HG03521 (cell line): ENCODE measurements at regions not wholly inside any gene's neighbourhood (a gene's known extent, or its start where the extent isn't known, plus 50 kb on each side); places are given as distances from the start of the nearest gene placed in this dataset.

Source experiments
- ATAC-seq: cut with Tn5 transposase; IDR thresholded peaks from one replicate; pipeline ENCODE4 v1.9.1; 2021; ENCODE audit warnings: mild to moderate bottlenecking, moderate library complexity; ENCODE audit not compliant: unreplicated experiment

DNA sequence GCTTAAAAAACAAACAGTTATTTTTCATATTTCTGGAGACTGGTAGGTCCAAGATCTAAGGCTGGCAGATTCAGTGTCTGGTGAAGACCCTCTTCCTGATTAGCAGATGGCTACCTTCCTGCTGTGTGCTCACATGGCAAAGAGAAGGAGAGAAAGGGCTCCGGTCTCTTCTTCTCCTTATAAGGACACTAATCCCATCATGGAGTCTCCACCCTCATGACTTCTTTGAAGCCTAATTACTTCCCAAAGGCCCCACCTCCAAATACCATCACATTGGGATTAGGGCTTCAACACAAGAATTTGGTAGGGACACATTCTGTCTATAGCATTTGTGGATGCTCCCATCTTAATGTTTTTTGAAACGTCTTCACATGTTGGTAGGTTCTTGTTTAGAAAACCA lies 391.1 kb downstream of the TMEM161B start:
- no peak for ATAC-seq

DNA sequence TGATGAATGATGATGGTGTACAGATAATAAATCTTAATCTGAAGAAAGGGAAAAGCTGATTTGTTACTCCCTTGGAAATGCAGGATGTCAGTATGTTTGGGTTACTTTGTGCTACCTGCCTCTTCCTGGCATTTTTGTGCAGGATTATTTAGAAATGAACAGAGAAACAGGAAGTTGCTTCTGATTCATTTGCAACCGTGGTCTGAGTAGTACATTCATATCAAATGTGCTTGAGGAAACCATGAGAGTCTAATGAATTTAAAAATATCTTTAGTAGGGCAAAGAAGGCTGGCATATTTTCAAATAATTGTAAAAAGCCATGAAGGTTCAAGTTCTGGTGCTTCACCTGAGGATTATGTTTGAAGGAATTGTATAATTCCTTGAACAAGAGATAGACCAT lies 391.6 kb downstream of the TMEM161B start:
- no peak for ATAC-seq

DNA sequence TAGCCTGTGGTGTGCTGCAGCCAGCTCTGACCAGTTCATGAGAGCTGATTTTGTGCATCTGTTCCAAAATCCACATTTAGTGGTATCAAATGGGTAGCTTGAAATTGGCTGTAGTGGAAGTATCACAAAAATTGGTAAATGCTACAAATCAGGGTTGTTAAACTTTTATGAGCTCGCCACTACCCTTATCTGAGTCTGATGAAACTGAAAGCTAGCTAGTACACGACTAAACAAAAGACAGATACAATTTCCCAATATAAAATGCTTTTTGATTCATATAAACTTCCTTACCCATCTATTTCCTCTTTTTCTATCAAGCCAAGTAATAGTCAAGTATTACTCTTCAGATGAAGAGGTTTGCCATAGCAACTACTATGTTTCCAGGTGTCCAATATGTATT lies 392.0 kb downstream of the TMEM161B start:
- ATAC-seq: no peak

DNA sequence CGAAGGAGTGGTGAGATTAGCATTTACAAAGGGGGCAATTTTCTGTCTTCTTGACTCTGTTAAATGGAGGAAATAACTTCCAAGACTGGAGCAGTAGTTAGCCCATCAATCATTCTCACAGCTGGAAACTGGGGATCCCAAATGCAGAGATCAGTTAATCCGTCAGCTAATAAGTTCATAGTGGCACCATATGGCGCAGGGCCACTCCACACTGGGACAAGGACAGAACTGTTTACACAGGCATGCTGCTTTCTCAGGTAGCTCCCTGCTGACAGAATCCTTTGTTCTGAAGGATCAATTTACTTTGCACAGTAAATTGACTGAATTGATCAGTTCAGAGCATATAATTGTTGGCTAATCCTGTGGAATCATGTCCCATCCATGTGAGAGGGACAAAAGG lies 395.7 kb downstream of the TMEM161B start:
- ATAC-seq: no peak

DNA sequence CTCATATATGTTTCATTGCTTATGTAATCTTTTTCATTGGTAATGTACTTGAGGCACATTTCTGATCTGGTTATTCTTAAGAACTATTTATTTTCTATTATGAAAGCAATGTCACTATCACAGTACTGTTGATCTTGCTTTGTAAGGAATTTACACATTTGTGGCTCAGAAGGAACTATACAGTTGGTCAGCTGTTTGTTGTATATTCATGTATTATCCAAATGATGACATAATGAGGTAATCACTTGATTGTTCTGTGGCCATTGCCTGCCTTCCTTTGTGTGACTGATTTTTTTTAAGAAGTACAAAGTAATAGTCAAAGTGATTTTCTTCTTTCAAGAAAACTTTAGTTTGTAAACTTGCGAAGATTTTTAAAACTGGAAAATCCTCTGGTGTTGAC lies 399.9 kb downstream of the TMEM161B start:
- ATAC-seq: no peak

DNA sequence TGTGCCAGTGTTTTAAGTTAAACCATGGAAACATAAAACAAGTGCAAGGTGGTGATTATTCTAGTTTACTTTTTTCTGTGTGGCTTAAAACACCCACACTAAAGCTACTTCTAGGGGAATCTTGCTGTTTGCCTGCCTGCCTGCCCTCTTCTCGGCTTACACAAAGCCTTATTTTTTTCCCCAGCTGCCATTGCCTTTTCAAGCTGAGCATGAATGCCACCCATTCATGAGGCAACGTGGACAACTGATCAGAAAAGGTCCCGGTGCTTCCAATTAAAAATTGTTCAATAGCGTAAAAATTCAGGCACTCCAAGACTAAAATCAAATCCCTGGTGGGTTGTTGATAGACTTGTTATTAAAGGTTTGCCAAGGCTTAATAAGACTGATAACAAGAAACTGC lies 401.4 kb downstream of the TMEM161B start:
- ATAC-seq: no peak

DNA sequence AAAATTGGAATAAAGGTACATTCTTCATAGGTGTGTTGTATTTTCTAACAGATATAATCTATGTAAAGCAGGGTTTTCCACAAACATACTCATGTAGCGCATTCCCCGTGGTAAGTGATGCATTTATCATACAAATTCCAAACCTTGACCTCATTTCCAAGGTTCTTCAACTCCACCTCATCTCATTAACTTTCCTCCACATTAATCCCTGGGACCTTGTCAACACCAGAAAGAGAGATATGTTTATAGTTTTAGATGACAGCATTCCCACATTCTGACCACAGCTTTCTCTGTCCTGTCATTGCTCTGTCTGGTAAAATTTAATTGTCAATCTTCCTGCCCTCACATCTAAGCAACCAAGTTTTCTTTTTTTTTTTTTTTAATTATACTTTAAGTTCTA lies 415.1 kb downstream of the TMEM161B start:
- ATAC-seq: no peak

DNA sequence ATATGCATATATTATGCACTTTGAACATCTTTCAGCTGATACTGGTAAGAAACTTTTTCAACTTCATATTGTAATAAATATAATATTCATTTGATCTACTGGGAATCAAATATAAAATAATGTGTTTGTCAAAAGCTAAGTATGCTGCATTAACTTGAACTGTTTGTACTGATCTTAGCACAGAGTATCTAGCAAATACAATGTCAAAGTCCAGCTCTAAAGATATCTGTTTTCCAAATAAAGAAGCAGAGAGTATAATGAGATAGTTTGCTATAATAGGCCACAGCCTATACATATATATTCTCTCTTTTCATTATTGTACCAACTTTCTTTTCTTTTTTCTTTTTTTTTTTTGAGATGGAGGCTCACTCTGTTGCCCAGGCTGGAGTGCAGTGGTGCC lies 417.0 kb downstream of the TMEM161B start:
- no peak for ATAC-seq

DNA sequence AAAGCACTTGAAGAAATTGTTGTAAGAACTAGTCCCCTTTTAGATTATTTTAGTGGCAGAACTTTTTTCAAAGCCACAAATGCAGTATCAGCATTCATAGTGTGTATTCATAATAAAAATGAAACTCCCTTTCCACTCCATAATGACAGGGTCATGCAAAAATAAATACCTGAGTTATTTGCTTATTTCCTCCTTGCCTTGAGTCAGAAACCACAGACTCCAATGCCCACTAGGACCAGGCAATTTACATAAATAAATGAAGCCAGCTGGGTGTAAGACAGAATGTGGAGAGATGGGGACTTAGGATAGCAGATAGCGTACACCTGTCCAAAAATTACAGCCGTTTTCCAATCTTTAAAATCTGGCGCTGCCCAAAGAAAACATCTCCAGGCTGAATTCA lies 417.8 kb downstream of the TMEM161B start:
- ATAC-seq: no peak

DNA sequence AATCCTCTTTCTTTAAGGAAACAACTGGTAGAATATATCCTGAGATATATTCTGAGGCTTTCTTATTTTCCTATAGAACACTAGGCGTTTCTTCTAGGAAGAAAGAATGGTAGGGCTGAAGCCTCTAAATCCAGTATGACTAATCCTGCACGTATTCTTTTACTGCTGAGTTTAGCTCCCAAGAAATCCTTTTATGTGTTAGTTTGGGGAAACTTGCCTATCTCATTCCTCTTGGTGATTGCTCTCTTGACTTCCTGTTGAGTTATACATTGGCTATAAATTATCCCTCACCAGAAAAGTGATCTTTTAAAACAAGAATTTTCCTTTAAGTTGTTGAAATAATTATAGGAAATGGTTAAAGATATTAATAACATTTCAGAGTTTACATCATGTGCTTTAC lies 422.9 kb downstream of the TMEM161B start:
- ATAC-seq: no peak

DNA sequence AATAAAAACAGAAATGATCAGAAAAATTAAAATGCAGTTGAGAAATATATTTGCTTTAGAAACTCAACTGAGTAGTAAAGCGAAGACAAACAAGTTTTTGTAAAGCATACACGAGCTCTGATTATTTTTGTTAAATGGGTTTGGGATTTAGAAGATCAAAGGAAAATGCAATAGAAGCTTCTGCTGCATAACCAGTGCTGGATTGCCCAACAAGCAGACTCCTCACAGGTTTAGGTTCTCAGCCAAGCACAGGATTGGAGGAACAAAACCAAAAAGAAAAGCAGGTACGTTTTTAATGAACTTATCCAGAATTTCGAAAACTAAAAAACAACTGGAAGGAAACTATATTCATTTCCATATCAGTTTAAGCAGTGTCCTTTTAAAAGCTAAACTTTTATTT lies 423.8 kb downstream of the TMEM161B start:
- ATAC-seq: no peak

DNA sequence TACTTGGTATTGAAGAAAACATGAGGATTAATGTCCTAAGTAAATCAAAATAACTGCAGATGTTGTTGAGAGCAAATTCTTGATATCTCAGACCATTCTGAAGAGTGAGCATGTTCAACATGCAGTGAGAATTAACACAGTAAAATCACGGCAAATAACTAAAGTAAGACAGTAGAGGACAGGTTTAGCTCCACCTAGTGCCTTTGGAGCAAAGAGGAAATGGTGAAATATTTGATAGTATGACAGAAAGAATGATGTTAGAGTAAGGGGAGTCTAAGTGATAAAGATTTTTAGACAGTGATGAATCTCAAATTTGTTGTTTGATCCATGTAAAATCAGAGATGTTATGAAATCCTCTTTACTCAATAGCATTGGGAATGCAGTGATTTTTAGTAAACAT lies 424.2 kb downstream of the TMEM161B start:
- ATAC-seq: no peak

DNA sequence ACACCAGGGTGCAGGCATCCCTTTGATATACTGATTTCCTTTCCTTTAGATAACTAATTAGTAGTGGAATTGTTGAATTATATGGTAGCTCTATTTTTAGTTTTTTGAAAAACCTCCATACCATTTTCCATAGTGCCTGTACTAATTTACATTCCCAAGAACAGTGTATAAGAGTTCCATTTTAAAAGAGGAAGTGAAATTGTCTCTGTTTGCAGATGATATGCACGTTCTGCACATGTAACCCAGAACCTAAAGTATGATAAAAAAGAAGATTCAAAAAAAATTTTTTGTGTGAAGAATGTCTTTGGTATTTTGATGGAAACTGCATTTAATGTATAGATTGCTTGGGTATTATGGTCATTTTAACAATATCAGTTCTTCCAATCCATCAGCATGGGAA lies 424.0 kb upstream of the CCNH start:
- no peak for ATAC-seq

DNA sequence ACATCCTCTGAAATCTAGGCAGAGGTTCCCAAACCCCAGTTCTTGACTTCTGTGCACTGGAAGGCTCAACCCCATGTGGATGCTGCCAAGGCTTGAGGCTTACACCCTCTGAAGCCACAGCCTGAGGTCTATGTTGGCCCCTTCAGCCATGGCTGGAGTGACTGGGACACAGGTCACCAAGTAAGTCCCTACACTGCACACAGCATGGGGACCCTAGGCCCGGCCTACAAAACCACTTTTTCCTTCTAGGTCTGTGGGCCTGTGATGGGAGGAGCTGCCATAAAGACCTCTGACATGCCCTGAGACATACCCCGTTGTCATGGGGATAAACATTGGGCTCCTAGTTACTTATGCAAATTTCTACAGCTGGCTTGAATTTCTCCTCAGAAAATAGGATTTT lies 418.8 kb upstream of the CCNH start:
- no peak for ATAC-seq

DNA sequence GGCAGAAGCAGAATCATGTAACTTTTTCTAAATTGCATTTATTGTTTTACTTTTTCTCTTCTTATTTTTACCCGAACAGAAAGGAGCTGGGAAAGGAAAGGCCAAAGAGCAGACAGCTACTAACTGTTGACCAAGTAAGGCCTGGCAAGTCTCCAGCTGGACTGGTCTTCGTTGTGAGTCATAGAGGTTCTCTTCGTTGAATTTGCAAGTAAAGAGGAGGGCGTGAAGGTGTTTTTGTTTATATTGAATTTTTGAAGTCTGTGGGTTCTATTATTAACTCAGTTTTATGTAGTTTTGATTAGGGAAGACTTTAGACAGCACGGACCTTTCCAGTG lies 416.5 kb upstream of the CCNH start:
- no peak for ATAC-seq

DNA sequence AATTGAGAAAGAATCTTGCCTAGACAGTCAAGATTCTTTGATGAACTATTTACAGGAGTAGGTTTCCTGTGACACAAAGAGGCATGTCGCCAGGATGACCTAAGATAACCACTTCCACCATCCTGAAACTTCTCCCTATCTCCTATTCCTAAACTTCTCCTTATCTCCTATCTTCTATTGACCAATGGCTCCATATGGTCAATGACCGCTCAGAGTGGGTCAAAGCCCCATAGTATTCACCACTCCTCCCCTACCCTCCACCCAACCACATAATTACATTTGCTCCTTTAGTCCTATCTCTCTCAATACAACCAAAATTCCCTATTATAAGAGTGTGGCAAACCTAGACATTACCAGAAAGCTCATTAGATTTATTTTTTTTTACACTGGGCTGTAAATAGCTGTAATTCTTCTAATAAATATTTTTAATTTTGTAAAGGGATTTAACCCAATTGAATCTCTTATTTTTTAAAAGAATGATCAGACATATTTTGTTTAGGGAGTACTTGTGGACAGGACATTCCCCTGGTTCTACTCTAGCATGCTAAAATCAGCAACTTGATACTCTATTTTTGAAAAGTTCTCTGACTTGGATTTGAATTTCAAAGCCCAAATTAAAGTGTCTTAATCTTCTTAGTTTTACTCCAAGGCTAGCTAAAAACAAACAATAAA lies 416.0 kb upstream of the CCNH start:
- no peak for ATAC-seq

DNA sequence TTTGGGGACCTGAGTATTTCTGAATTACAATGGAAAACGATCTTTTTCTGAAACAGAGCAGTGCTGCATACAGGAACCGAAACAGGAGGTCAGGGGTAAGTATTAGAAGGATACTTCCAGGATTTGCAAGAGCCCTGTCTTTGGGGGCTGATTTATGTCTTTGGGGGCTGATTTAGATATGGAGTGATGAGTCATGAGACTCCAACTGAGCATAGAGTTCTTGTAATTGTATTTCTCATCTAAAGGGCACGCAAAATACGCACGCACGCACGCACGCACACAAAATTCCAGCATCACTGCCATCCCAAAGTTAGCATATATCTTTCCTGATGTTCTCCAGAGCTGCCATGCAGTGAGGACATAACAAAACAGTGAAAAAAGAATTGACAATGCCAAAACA lies 414.8 kb upstream of the CCNH start:
- no peak for ATAC-seq

DNA sequence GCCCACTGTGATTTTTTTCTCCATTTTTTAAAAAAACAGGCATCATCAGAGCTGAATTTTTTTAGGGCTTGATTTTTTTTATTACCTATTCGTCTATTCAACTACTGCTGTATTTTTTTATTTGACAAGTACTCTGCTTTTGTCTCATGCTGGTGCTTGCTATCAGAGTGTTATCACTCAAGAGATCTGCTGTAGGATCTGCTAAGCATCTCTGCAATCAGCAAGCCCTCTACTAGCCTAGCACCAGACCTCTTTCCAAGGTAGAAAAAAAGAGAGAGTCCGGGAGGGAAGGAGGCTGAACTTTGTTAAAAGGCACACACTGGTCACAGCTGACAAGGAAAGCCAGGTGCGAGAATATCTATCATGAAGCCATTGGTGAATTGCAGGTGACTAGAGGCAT lies 413.8 kb upstream of the CCNH start:
- no peak for ATAC-seq

DNA sequence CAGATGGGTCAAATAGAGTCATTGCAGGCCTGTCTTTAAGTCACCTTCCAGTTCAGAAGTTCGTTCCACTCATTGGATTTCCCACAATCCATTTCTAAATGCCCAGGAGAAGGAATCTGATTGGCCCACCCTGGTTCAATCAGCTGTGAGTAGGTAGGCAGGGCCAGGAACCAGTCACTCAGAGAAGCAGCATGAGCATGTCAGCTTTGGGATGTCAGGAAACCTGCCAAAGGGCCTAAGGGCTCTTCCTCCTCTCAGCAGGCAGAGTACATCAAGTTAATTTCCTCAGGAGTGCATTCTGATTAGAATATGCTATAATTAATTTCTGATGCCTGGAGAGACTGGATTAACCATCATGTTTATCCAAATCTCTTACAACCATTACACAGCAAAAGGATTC lies 412.9 kb upstream of the CCNH start:
- ATAC-seq: no peak

DNA sequence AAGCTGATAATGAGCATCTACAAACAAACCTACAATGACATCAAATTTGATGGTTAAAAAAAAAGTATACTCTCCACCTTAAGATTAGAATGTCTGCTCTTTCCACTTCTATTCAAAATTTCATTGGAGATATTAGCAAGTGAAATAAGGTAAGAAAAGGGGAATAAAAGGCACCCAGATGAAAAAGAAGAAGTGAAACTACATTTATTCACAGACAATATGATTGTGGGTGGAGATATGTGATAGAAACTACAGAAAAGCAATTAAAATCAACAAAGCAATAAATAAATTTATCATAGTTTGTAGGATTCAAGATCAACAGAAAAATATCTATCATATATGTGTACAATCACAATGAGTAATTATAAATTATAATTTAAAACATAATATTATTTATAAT lies 395.1 kb upstream of the CCNH start:
- ATAC-seq: no peak

DNA sequence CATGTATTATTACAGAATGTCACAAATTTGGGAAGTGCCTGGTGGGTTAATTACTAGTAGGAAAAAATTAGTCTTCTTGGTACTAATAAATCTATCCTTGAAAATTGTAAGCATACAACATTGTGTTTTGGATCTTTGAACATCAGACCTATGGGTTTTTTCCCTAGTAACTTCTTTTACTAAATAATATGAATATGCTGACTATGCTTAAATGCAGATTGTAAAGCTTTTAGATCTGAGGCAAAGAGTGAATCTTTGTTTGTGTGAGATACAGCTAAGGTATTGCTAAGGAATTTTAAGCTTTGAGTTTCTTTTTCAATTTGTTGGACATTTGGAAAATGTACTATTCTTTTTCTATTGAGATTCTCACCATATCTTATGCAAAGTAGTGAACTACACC lies 390.6 kb upstream of the CCNH start:
- no peak for ATAC-seq

DNA sequence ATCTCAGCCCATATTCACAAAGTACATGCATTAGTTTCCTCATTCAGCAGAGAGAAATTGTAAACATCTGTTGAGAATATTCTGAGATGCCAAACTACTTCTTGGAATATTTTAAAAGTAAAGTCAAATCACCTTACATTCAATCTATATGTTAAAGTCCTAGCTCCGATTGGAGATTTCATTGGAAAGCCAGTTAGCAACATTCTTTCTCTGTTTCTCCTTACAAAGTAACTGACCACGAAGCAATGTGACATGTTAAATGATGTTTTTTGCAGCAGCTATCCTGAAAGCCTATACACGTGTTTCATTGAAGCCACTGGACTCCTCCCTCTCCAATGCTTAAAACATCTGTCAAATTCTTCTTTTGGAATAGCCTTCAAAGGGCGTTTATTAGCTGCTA lies 379.1 kb upstream of the CCNH start:
- ATAC-seq: no peak

DNA sequence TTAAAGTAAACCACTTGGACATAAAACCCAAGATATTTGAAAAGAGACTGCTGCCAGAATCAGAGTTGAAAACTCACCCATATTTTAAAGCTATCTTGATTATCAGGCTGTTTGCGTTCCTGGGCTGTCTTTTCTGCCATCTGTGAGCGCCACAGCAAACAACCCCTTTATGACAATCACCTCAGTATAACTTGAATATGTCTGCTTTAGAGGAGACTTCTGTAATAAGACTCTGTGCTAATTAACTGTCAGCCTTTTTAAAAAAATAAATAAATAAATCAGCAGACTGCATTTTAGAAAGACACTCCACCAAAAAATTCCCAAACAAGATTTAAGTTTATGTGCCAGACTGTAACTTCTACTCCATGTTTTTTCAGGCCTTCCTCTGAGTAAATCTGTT lies 375.7 kb upstream of the CCNH start:
- no peak for ATAC-seq
